ENCODE measurements at regions not wholly inside any gene's neighbourhood (a gene's known extent, or its start where the extent isn't known, plus 50 kb on each side); places are given as distances from the start of the nearest gene placed in this dataset.

GRCh38 chr7:110386913-110387312 lies 704.0 kb upstream of the LRRN3 start:
- no peak for TF ChIP-seq CTCF (IDR thresholded peaks at IDR 0.05)
- DNase-seq (ENCODE audit: low spot score) (no peak), ATAC-seq (ENCODE audit: low FRiP score) (no peak)

- TF ChIP-seq CTCF (IDR thresholded peaks at IDR 0.05): no peak
- ATAC-seq (ENCODE audit: low FRiP score) (no peak), DNase-seq (ENCODE audit: low spot score) (no peak)
Measured at GRCh38 chr7:110387689-110388088, 703.2 kb upstream of the LRRN3 start.

GRCh38 chr7:110388457-110388856 lies 702.5 kb upstream of the LRRN3 start:
- ATAC-seq (ENCODE audit: low FRiP score) (no peak), DNase-seq (ENCODE audit: low spot score) (no peak)
- TF ChIP-seq CTCF (IDR thresholded peaks at IDR 0.05): no peak

- DNase-seq (ENCODE audit: low spot score) (no peak), ATAC-seq (ENCODE audit: low FRiP score) (no peak)
- TF ChIP-seq CTCF (IDR thresholded peaks at IDR 0.05): no peak
Measured at GRCh38 chr7:110396021-110396420, 694.9 kb upstream of the LRRN3 start.

- ATAC-seq (ENCODE audit: low FRiP score): no peak
- DNase-seq (ENCODE audit: low spot score): no peak
- no peak for TF ChIP-seq CTCF (IDR thresholded peaks at IDR 0.05)
Measured at GRCh38 chr7:110397927-110398660, 692.8 kb upstream of the LRRN3 start.

- no peak for TF ChIP-seq CTCF (IDR thresholded peaks at IDR 0.05)
- no peak for ATAC-seq (ENCODE audit: low FRiP score)
- no peak for DNase-seq (ENCODE audit: low spot score)
Measured at GRCh38 chr7:110399421-110399820, 691.5 kb upstream of the LRRN3 start.

GRCh38 chr7:110400411-110400810 lies 690.5 kb upstream of the LRRN3 start:
- TF ChIP-seq CTCF (IDR thresholded peaks at IDR 0.05): no peak
- no peak for ATAC-seq (ENCODE audit: low FRiP score)
- no peak for DNase-seq (ENCODE audit: low spot score)
